ENCODE measurements at regions not wholly inside any gene's neighbourhood (a gene's known extent, or its start where the extent isn't known, plus 50 kb on each side); places are given as distances from the start of the nearest gene placed in this dataset.

DNA sequence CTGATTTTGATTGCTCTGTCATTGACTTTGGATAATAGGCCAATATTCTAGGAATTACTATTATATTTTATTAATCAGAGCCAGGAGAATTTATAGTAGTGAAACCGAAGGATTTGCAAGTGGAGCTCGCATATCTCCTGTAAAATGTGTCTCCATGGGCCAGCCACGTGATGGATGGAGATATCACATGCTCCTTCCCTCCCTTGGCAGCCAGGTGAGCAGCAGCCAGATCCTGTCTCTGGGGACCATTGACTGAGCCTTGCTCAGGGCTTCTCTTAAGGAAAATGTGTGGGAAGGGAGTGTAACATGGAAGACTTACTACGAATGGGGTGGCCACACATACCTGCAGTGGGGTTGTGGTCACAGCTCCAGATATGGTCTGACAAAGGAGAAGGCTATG, 144.7 kb upstream of the RGMA start:
- CTCF ChIA-PET, result no interaction called here
- Mint-ChIP-seq H3K36me3 (no peaks in the 10 kb centered on the region), H3K9me3 (peaks cover 2% of the 10 kb centered on the region), H3K4me3 (no peak overlapping the region), H3K4me1 (peaks cover 18% of the 10 kb centered on the region), H3K27ac (no peak overlapping the region), H3K27me3 (peaks cover 37% of the 10 kb centered on the region)
- DNase-seq, result no peak

DNA sequence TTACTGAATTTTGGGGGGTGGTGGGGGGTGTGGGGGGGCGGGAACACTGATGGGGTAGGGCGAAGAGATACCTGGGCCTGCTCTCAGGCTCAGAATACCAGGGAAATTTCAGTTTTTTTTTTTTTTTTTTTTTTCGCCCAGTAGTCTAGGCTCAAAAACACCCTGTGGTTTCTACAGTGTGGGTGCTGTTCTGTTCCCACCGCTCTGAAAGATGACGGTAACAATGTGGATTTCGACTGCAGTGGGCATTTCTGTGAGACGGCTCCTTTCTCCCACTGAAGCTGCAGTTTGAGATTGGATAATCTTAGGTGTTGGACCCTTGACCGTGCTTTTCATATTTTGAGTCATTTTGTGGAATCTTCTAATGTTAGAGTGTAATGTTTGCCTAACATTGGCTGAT, 143.8 kb upstream of the RGMA start:
- Mint-ChIP-seq H3K36me3 (no peaks in the 10 kb centered on the region), H3K27me3 (peaks cover 39% of the 10 kb centered on the region), H3K4me3 (no peak overlapping the region), H3K4me1 (peaks cover 18% of the 10 kb centered on the region), H3K27ac (no peak overlapping the region), H3K9me3 (peaks cover under 1% of the 10 kb centered on the region)
- CTCF ChIA-PET, result no interaction called here
- DNase-seq, result no peak

DNA sequence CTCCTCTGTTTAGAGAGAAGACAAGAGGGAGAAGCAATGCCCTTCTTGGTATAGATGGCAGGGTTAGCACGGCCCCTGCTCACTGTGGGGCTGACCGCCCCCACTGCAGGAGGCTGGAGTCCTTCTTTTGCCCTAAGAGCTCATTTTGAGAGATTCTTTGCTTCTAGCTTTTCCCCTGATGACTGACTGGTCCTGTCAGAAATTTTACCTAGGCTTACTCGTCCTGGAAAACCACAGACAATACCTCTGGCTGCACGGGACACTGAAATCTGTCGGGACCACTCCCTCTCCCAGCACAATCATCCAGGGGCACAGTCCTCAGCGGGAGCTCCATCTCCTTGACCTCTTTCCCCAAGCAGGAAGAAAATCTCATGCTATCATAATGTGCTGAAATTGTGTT, 143.0 kb upstream of the RGMA start:
- H3K9me3 Mint-ChIP-seq, result no peaks in the 10 kb centered on the region
- H3K4me1 Mint-ChIP-seq, result peaks cover 18% of the 10 kb centered on the region
- no peaks in the 10 kb centered on the region for H3K36me3 Mint-ChIP-seq
- no peak for DNase-seq
- H3K4me3 Mint-ChIP-seq, result no peak overlapping the region
- CTCF ChIA-PET, result interaction anchor here (1.1 kb wide), 1 partner anchor 97 kb away, joined by 3 read pairs; no protein-coding TSS in a partner anchor
- peaks cover 39% of the 10 kb centered on the region for H3K27me3 Mint-ChIP-seq
- no peak overlapping the region for H3K27ac Mint-ChIP-seq

DNA sequence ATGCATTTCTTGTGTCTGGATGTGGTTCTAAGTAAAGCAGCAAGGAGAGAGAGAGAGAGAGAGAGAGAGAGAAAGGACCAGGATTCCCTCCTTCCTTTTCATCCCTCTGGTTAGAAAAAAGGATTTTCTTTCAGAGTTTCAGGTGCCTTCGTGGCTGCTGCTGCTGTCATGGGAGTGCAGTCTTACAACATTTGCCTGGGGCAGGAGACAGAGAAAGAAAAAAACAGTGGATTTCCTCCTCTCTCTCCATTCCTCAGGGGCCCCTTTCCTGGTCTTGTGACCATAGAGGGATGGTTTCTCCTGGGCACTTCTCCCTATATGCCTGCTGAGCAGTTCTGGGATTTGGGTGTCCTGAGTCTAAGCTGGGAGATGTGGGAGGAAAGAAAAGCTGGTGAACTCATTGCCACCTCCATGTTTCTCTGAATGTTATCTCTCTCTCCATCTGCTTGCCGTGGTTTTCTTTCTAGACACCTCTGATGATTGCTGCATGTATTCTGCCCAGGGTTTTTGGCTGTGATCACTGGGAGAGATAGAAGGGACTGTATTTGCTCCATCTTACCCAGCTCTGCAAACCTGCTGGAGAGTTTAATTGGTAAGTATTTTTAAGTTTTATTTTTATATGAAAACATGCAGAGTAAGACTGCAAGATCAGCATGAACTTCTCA, 142.4 kb upstream of the RGMA start:
- no peak overlapping the region for H3K4me3 Mint-ChIP-seq
- DNase-seq, result no peak
- CTCF ChIA-PET, result interaction anchor here (1.1 kb wide), 1 partner anchor 98 kb away, joined by 3 read pairs; no protein-coding TSS in a partner anchor
- H3K4me1 Mint-ChIP-seq, result peaks cover 15% of the 10 kb centered on the region
- H3K9me3 Mint-ChIP-seq, result no peaks in the 10 kb centered on the region
- peaks cover 37% of the 10 kb centered on the region for H3K27me3 Mint-ChIP-seq
- no peaks in the 10 kb centered on the region for H3K36me3 Mint-ChIP-seq
- H3K27ac Mint-ChIP-seq, result no peak overlapping the region

DNA sequence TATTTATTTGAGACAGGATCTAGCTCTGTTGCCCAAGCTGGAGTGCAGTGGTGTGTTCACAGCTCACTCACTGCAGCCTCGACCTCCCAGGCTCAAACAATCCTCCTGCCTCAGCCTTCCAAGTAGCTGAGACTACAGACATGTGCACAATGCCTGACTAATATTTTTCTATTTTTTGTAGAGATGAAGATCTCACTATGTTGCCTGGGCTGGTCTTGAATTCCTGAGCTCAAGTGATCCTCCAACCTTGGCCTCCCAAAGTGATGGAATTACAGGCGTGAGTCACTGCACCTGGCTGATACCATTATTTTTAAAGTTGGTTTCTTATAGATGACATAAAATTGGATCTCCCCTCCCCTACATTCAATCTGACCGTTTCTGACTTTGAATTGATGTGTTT, 139.5 kb upstream of the RGMA start:
- Mint-ChIP-seq H3K27me3 (peaks cover 34% of the 10 kb centered on the region), H3K9me3 (no peaks in the 10 kb centered on the region), H3K27ac (no peak overlapping the region), H3K4me3 (no peak overlapping the region), H3K36me3 (no peaks in the 10 kb centered on the region), H3K4me1 (peaks cover 7% of the 10 kb centered on the region)
- CTCF ChIA-PET, result no interaction called here
- DNase-seq, result no peak

DNA sequence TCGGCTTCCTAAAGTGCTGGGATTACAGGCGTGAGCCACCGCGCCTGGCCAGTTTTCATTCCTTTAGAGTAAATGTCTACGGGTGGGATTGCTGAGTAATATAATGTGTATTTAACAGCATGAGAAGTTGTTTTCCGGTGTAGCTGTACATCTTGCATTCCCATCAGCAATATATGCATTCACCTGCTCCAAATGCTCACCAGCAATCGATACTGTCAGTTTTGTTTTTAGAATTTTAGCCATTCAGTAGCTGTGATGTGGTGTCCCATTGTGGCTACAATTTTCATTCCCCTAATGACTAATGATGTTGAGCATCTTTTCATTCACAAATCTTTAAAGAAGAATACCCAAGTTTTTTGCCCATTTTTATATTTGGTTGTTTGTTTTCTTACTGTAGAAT, 134.8 kb upstream of the RGMA start:
- H3K27ac Mint-ChIP-seq, result no peak overlapping the region
- CTCF ChIA-PET, result no interaction called here
- H3K9me3 Mint-ChIP-seq, result no peaks in the 10 kb centered on the region
- no peak for DNase-seq
- peaks cover 25% of the 10 kb centered on the region for H3K27me3 Mint-ChIP-seq
- H3K4me3 Mint-ChIP-seq, result no peak overlapping the region
- H3K4me1 Mint-ChIP-seq, result no peaks in the 10 kb centered on the region
- no peaks in the 10 kb centered on the region for H3K36me3 Mint-ChIP-seq

DNA sequence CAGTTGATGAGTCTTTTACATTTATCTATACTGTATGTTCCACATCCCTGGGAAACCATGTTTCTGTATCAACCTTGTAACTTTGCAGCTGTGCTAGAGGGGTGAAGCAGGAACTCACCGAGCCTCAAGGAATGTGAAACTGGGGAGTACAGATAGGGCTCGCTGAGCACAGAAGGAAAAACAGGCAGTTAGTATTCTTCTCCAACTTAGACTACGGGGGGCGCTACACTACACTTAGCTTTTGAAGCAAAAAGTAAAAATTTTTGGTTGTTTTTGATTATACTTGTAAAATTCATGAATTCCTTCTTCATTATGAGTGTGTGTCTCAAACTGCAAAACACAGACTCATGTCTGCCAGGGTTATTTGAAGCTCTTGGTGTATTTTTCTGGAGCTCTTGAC, 132.7 kb upstream of the RGMA start:
- no peaks in the 10 kb centered on the region for H3K4me1 Mint-ChIP-seq
- no peak overlapping the region for H3K27ac Mint-ChIP-seq
- H3K4me3 Mint-ChIP-seq, result no peak overlapping the region
- DNase-seq, result no peak
- CTCF ChIA-PET, result interaction anchor here (0.6 kb wide), 1 partner anchor 14 kb away, joined by 3 read pairs; no protein-coding TSS in a partner anchor
- H3K9me3 Mint-ChIP-seq, result no peaks in the 10 kb centered on the region
- H3K27me3 Mint-ChIP-seq, result peaks cover 21% of the 10 kb centered on the region
- H3K36me3 Mint-ChIP-seq, result no peaks in the 10 kb centered on the region

DNA sequence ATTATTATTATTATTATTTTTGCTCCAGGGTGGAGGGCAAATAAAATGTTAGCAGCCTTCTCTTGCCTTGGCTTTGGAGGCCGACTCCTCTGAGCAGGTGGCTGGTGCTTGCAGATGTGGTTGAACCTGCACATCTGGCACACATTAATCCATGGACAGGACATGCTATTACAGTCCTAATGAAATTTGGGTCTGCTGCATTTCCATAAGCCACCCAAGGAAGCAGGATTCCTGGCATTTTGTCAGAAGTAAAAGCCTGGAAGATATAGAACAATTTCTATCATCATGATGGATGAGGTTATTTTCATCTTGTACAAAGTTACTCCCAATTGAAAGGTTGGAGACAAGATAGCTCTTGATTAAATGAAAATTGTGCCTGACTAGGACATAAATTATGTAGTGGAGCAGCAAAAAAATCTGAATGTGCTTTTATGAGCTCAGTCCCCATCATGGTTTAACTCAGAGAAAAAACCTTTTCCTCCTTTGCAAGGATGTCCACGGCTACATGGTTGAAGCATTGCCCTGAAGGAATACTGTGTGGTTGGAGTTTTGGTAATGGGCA, 130.9 kb upstream of the RGMA start:
- no peaks in the 10 kb centered on the region for H3K9me3 Mint-ChIP-seq
- no peak overlapping the region for H3K27ac Mint-ChIP-seq

DNA sequence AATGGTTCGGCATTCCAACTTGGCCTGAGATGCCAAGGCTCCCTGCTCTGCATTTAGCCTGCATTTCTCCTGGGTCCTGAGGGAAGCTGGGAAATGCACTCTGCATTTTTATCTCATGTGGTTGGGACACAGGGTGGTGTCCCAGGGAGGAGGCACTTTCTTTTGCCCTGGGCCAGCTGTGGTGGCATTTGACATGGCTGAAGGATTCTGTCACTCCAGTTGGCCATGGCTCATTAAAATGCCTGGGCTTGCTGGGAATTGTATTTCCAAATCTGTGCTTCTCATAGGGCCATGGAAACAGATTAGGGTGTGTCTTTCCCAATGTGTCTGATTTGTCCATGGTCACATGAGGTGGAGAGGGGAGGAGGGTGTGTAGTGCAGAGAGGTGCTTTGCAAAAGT, 128.3 kb upstream of the RGMA start:
- no peak for DNase-seq
- Mint-ChIP-seq H3K27me3 (peaks cover 26% of the 10 kb centered on the region), H3K27ac (no peak overlapping the region), H3K9me3 (no peaks in the 10 kb centered on the region), H3K4me3 (no peak overlapping the region), H3K36me3 (no peaks in the 10 kb centered on the region), H3K4me1 (no peaks in the 10 kb centered on the region)
- CTCF ChIA-PET, result interaction anchor here (0.6 kb wide), 1 partner anchor 400 kb away, joined by 3 read pairs; no protein-coding TSS in a partner anchor

More for the DNA sequence above, 130.9 kb upstream of the RGMA start:
- no peak for DNase-seq
- Mint-ChIP-seq H3K36me3 (no peaks in the 10 kb centered on the region), H3K4me1 (no peaks in the 10 kb centered on the region), H3K4me3 (no peak overlapping the region), H3K27me3 (peaks cover 21% of the 10 kb centered on the region)
- CTCF ChIA-PET, result no interaction called here

DNA sequence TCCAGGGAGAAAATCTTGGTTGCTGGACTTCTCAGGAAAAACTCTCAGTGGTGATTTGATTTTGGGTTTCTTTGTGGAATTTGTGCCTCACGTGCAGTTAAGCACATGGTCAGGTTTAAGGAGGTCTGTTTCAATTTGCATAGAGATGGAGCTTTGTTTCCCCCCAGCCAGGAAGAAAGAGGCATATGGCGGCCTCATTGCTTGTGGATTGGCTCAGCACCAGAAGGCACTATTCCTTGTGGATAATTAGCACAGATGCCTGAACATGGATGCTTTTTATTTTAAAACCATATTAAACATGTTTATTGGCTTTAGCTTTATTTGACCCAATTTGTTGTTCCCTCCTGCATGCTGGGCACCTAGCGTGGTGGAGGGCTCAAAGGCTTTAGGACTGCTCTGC, 125.1 kb upstream of the RGMA start:
- Mint-ChIP-seq H3K9me3 (no peaks in the 10 kb centered on the region), H3K4me1 (no peaks in the 10 kb centered on the region), H3K27me3 (peaks cover 17% of the 10 kb centered on the region), H3K36me3 (no peaks in the 10 kb centered on the region), H3K27ac (no peak overlapping the region), H3K4me3 (no peak overlapping the region)
- CTCF ChIA-PET, result no interaction called here
- DNase-seq, result no peak

DNA sequence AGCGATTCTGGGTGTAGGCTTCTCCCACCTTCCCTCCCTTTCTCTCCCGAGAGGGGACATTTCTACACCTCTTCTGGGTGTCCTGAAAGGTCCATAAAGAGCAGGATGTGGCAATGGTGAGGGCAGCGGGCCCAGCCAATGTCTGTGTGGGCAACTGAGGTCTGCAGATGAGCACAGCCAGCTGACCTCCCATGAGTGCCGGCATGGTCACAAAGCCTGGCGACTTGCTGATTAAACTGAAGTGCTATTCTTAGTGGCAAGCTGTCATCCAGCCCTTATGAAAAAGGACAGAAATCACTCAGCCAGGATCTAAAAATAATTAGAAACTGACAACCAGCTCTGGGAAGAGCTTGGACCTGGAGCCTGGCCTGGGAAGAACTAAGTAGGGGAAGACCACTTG, 124.3 kb upstream of the RGMA start:
- Mint-ChIP-seq H3K4me1 (no peaks in the 10 kb centered on the region), H3K36me3 (no peaks in the 10 kb centered on the region), H3K27ac (no peak overlapping the region), H3K27me3 (peaks cover 17% of the 10 kb centered on the region), H3K9me3 (no peaks in the 10 kb centered on the region), H3K4me3 (no peak overlapping the region)
- no peak for DNase-seq
- CTCF ChIA-PET, result no interaction called here

DNA sequence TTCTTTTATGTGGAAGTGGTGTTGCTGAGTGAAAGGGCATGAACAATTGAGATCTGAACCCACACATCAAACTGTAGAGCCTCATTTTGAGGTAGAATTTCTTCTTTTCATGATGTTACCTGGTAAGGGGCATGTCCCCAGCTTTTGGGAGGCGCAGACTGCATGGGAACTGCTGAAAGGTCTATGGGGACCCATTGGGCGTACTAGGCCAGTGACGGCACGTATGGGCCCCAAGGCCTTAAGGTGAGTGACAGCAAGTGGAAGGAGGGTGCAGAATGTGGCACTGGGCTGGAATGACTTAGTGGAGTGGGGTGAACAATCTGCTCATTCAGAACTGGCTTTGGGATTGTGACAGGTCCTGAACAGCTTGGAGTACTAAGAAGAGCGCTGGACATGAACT, 123.6 kb upstream of the RGMA start:
- DNase-seq, result no peak
- Mint-ChIP-seq H3K27me3 (peaks cover 17% of the 10 kb centered on the region), H3K4me3 (no peak overlapping the region), H3K9me3 (no peaks in the 10 kb centered on the region), H3K27ac (no peak overlapping the region), H3K4me1 (no peaks in the 10 kb centered on the region), H3K36me3 (no peaks in the 10 kb centered on the region)
- CTCF ChIA-PET, result no interaction called here

DNA sequence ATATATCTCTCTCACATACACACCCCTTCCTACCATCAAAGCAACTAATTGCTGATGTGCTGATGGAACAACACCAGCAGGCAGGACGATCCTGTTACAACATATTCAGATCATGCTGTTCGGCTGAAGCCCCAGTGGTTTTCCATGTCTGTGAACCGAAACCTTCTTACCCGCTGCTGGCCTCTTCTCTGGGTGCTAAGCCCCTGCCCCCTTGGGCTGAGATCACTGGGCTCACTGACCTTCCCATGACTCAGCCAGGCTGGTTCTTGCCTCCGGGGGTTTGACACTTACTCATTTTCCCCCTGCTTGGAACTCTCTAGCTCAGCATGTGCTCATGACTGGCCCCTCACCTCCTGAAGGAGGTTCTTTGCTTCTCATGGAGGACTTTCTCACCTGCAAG, 122.0 kb upstream of the RGMA start:
- DNase-seq, result no peak
- Mint-ChIP-seq H3K36me3 (no peaks in the 10 kb centered on the region), H3K4me3 (no peak overlapping the region), H3K27ac (no peak overlapping the region), H3K4me1 (no peaks in the 10 kb centered on the region), H3K9me3 (no peaks in the 10 kb centered on the region), H3K27me3 (peaks cover 11% of the 10 kb centered on the region)
- CTCF ChIA-PET, result no interaction called here

DNA sequence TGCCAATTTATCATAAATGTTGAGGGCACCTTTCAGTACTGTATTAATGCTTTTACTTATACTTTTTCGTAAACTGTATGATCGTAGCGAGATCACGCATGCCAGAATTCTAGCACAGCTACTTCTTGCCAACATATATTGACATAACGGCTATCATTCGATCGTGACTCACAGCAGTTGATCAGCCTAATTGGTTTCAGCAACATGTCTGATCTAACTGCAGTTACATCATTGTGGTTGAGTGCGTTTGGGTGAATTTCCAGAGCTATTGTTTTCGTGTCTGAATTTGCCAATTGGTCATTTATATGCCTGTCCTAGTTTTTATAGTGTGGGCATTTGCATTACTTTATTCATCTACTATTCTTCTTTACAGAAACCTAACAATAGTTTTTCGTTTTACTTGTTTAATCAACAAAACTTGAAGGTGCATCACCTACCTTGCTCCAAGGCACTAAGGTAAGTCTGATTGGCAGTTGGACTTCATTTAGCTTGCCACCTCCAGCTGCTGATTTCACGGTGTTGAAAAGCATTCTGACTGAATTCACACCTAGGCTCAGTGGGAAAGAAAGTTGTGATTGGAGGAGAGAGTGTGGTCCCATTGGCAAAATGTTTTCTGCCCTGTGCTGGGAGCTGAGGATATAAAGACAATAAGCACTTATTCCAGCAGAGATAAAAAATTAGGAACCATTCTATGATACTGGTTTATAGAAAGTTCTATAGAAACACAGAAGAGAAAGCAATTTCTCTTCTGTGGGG, 120.9 kb upstream of the RGMA start:
- no peaks in the 10 kb centered on the region for H3K36me3 Mint-ChIP-seq
- H3K27me3 Mint-ChIP-seq, result peaks cover 9% of the 10 kb centered on the region
- no peaks in the 10 kb centered on the region for H3K4me1 Mint-ChIP-seq
- DNase-seq, result no peak
- no peak overlapping the region for H3K27ac Mint-ChIP-seq
- H3K4me3 Mint-ChIP-seq, result no peak overlapping the region
- CTCF ChIA-PET, result no interaction called here
- no peaks in the 10 kb centered on the region for H3K9me3 Mint-ChIP-seq

DNA sequence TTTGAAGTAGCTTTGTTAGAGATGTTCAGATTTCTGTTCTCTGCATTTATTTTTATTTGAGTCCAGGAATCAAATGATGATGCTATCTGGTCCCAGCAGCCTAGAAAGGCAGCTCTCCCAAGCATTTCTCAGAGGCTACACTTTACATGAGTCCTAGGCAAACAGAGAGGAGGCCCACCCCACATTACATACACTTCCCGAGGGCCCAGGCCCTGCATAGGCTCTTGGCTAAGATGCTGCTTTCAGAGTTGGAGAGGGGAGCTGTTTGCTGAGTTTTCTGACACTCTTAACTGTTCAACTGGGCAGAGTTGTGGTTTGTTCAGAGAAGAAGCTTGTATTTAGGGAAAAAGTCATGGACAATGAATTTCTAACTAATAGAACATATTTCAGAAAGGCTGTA, 117.9 kb upstream of the RGMA start:
- H3K4me3 Mint-ChIP-seq, result no peak overlapping the region
- H3K27ac Mint-ChIP-seq, result no peak overlapping the region
- H3K27me3 Mint-ChIP-seq, result peaks cover 7% of the 10 kb centered on the region
- H3K4me1 Mint-ChIP-seq, result no peaks in the 10 kb centered on the region
- no peaks in the 10 kb centered on the region for H3K36me3 Mint-ChIP-seq
- CTCF ChIA-PET, result no interaction called here
- H3K9me3 Mint-ChIP-seq, result no peaks in the 10 kb centered on the region
- DNase-seq, result no peak
